ENCODE measurements at regions not wholly inside any gene's neighbourhood (a gene's known extent, or its start where the extent isn't known, plus 50 kb on each side); places are given as distances from the start of the nearest gene placed in this dataset.

DNA sequence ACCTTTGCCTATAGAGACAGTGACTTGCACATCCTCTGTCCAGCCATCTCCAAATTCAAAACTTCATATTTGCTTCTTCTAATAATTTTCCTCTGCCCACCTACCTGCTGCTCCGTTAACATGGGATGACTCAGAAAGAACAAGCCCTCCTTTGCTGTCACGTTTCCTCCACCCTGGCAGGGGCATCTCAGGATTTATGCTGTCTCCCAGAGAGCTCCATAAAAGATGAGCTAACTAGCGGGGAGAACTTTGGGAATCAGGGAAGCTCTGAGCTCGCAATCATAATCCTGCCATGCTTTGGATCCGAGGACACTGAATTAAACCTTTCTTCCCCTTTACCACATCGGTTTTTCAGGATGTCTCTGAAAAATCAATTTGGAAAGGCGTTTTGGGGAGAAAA lies 78.4 kb upstream of the FSTL4 start:
- TF ChIP-seq, protein P1, sequence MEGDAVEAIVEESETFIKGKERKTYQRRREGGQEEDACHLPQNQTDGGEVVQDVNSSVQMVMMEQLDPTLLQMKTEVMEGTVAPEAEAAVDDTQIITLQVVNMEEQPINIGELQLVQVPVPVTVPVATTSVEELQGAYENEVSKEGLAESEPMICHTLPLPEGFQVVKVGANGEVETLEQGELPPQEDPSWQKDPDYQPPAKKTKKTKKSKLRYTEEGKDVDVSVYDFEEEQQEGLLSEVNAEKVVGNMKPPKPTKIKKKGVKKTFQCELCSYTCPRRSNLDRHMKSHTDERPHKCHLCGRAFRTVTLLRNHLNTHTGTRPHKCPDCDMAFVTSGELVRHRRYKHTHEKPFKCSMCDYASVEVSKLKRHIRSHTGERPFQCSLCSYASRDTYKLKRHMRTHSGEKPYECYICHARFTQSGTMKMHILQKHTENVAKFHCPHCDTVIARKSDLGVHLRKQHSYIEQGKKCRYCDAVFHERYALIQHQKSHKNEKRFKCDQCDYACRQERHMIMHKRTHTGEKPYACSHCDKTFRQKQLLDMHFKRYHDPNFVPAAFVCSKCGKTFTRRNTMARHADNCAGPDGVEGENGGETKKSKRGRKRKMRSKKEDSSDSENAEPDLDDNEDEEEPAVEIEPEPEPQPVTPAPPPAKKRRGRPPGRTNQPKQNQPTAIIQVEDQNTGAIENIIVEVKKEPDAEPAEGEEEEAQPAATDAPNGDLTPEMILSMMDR (IDR thresholded peaks at IDR 0.05), result no peak
- TF ChIP-seq ZFX (IDR thresholded peaks at IDR 0.05; ENCODE audit: borderline replicate concordance), result no peak
